Right renal pelvis (tissue), 4 donors: ENCODE measurements at regions not wholly inside any gene's neighbourhood (a gene's known extent, or its start where the extent isn't known, plus 50 kb on each side); places are given as distances from the start of the nearest gene placed in this dataset.

Source experiments
- DNase-seq, 4 donors: peaks; one replicate each; pipeline ENCODE4 v3.0.0-alpha.2; 2013; ENCODE audit warnings: low read depth in 4 of 4, low spot score in 3 of 4, missing footprints in 1 of 4

DNA sequence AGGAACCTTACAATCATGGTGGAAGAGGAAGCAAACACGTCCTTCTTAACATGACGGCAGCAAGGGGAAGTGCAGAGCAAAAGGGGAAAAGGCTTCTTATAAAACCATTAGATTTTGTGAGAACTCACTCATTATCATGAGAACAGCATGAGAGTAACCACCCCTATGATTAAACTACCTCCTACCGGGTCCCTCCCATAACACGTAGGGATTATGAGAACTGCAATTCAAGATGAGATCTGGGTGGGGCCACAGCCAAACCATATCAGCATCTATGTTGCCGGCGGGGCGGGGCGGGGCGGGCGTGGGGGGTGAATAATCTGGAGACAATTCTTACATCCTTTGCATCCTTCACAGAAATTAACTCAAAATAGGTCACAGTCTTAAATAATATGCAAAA, 58.8 kb upstream of the GFPT2 start:
- DNase-seq = no peak

DNA sequence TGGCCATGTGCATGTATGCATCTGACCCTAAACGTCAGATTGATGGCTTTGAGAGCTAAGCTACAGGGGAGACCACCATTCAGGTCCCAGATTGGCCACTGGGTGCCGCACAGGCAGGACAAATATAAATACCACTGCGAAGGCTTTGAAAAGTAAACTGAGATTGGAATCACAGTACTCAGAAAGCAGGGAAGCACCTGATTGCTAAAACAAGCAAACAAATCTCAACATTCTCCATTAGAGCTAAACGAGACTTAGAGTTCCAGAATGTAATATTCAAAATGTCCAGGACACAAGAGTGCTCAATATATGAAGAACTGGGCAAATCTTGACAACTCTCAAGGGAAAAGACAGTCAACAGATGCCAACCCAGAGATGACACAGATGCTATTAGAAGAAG, 61.0 kb upstream of the GFPT2 start:
- DNase-seq = no peak

DNA sequence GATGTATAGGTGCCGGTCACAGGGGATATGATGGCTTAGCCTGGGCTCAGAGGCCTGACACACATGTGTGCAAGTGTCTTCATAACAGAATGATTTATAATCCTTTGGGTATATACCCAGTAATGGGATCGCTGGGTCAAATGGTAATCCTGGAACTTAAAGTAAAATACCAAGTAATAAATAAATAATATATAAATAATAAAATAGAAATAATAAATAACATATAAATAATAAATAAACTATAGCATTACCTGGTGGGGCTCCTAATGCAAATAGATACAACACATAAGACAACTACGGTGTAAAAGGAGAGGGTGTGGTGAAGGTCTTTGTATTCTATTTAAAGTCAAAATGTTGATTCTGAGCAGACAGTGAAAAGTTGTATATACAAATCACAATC, 68.5 kb upstream of the GFPT2 start:
- no peak for DNase-seq

- DNase-seq = no peak
Observed at GRCh38 chr5:180423133-180423532, 70.0 kb upstream of the GFPT2 start.

- DNase-seq = no peak
Observed at GRCh38 chr5:180423598-180423997, 70.5 kb upstream of the GFPT2 start.

DNA sequence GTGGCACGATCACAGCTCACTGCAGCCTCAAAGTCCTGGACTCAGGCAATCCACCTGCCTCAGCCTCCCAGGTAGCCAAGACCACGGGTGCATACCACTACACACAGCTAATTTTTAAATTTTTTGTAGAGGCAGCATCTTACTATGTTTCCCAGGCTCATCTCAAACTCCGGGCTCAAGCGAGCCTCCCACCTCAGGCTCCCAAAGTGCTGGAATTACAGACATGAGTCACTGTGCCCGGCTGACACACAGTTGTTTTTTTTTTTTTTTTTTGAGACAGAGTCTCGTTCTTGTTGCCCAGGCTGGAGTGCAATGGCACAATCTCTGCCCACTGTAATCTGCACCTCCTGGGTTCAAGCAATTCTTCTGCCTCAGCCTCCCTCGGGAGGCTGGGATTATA, 70.1 kb upstream of the CNOT6 start:
- DNase-seq = no peak

DNA sequence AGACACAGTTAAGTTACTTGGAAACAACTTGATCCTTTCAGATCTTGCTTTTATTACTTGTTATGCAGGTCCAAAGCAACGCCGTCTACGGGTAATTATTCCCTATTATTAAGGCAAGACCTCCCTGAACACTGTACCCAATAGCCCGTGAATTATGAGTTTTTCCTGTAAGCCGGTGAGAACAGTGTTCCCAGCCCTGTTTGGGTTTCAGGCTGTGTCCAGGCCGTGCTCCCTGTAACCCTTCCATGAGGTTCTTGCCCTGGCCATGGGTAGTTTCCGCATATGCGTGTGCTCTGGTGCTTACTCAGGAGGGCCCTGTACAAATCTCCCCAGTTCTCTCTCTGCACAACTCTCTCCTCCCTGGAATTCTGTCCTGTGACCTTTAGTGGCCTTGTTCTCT, 65.6 kb upstream of the CNOT6 start:
- peak in 1 of 4 donors; percentile 29 for DNase-seq

DNA sequence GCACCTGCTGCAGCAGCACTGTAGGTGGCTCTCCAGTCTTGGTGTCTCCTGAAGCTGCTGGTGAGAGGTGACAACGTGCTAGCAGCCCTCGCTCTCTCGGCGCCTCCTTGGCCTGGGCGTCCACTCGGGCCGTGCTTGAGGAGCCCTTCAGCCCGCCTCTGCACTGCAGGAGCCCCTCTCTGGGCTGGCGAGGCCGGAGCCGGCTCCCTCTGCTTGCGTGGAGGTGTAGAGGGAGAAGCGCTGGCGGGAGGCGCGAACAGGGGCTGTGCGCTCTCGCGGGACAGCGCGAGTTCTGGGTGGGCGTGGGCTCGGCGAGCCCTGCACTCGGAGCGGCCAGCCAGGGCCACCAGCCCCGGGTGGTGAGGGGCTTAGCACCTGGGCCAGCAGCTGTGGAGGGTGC, 62.2 kb upstream of the CNOT6 start:
- no peak for DNase-seq

- DNase-seq = no peak
Observed at GRCh38 chr5:180433032-180433422, 61.2 kb upstream of the CNOT6 start.

DNA sequence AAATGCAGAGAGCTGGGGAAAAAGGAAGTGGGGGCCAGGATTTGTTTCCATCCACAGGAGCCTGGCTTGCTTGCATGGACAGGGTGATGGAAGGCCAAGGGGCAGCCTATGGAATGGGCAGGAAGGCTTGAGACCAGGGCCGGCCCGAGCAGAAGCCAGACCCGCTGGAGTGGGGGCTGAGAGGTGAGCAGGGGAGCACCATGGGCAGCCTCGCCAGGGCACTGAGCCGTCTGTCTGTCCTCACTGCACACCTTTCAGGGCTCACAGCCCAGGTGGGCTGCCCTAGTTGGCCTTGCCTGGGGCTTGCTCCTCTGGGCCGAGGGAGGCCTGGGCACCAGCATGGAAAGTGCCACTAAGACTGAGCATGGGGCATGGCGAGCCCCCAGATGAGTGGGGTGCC, 58.6 kb upstream of the CNOT6 start:
- DNase-seq = no peak

DNA sequence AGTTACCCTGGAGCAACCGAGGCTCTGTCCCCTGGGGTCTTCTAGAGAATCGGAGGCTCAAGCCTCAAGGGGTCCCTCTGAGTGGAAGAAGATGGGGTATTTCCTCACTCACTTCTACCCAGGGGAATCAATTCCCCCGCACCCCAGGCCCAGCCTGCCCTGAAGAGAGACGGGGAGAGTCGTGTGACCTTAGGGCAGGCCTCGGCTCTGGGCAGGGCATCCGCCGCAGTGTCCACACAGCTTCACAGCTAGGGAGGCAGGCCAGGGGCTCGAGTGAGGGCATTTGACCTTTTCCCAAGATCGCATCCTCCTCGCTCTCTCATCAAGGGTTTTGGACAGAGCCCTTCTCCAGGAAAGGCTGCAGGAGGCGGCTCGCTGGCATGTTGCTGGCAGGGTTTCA, 57.9 kb upstream of the CNOT6 start:
- no peak for DNase-seq

DNA sequence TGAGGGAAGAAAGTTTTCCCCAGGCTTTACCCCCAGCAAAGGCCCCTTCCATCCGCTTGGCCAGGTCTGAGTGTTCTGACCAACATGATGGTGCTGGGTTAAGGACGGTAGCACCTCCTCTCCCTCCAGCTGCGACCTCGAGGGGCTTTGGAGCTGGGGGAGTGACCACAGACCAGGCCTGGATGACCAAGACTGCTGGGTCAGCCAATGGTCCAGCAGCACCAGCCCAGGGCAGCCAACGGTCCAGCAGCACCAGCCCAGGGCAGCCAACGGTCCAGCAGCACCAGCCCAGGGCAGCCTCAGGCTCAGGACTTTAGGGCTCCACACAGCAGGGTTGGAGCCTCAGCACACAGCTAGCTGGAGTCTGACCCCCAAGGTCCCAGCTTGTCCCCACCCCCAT, 57.2 kb upstream of the CNOT6 start:
- no peak for DNase-seq

DNA sequence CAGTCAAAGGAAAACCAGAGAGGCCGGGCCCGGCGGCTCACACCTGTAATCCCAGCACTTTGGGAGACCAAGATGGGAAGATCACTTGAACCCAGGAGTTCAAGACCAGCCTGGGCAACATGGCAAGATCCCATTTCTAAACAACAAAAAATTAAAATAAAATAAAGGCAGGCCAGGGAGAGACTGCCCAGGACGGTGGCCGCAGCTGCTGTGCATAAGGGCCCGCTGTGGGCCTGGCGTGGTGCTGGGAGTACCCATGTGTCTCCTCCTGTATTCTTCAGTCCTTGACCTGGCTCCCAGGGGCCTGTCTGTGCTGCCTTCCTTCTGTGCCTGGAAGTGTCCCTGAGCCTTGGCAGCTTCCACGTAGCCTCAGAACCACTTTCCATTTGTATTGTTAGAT, 56.8 kb upstream of the CNOT6 start:
- no peak for DNase-seq

GRCh38 chr5:180438785-180439780, 55.1 kb upstream of the CNOT6 start:
- no peak for DNase-seq

- DNase-seq = no peak
Observed at GRCh38 chr5:180439911-180440769, 54.0 kb upstream of the CNOT6 start.

- DNase-seq = no peak
Observed at GRCh38 chr5:180441564-180442051, 52.6 kb upstream of the CNOT6 start.
